ENCODE measurements at regions not wholly inside any gene's neighbourhood (a gene's known extent, or its start where the extent isn't known, plus 50 kb on each side); places are given as distances from the start of the nearest gene placed in this dataset.

DNA sequence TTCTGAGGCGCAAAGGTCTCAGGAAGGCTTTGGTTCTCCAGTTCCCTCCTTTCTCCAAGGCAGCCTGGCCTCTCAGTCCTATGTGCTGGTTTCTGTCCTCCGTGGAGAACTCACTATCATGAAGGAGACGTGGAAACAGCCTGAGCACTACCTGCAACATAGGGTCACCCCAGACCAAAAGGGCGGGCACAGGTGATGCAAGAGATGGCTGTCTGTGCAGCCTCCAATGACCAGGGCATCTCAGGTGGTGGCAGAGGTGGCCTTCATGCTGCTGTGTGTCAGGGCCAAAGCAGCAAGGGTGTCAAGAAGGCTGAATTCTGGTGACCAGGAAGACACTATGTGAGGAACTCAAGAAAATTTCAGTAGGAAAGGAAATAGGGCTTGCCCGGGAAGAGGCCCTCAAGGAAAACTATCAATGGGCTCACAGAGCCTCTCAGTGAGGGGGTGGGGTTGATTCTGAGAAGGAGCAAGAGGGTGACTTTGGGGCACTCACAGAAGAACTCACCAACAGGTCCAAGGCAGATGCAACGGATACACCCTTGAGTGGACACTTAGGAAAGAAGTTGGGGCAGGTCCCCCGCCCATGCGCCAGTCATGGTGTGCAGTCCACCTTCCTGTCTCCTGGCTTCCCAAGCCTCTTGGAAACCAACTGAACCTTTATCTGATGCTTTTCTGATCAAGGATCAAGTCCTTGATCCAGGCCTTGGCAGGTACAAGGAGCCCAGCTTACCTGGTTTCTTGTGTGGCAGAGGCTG lies 212.3 kb upstream of the B3GAT1 start:
- DNase-seq, result no peak

DNA sequence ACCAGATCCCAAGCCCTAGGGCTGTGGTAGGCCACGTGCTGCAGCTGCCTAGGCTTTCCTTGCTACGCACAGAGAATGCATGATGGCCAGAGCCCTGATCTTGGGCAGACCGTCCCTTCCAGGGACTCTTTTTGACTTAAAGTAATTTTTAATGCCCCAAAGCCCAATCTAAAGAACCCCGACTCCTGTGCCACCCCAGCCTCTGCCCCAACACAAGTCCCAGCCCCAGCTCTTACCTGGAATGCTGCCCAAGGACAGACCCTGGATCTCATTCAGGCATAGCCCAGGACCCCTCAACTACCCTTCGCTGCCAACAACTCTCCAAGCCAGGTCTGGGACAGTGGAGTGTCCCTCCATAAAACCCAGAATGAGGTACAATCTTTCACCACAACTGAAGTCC lies 211.7 kb upstream of the B3GAT1 start:
- no peak for DNase-seq

DNA sequence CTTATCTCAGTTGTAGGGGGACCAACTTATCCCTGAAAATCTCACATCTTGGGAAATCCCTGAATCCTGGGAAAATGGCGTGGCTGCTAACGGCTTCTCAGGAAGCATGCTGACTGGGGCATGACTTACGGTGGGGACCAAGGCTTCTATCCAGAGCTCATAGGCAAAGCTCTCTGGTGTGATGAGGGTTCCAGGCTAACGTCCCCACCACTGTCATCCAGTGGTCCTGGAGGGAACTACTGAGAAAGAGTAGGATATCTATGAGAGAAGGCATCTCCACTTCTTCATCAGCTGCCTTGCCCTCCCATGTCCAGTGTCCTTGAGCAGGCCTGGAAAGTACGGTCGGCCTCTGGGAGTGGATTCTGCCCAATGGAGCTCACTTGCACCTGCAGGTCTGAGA lies 210.4 kb upstream of the B3GAT1 start:
- no peak for DNase-seq

DNA sequence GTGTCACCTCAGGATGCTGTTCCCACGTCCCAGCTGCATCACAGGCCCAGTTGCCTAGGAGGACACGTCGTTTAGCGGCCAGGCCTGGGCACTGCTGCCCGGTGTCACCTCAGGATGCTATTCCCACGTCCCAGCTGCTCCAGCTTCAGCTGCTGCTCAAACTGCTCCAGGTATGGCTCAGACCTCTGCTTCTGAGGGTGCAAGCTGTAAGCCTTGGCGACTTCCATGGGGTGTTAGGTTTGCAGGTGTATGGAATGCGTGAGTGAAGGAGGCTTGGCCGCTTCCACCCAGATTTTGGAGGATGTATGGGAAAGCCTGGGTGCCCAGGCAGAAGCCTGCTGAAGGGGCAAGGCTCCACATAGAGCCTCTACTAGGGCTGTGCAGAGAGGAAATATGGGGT lies 205.3 kb upstream of the B3GAT1 start:
- no peak for DNase-seq

DNA sequence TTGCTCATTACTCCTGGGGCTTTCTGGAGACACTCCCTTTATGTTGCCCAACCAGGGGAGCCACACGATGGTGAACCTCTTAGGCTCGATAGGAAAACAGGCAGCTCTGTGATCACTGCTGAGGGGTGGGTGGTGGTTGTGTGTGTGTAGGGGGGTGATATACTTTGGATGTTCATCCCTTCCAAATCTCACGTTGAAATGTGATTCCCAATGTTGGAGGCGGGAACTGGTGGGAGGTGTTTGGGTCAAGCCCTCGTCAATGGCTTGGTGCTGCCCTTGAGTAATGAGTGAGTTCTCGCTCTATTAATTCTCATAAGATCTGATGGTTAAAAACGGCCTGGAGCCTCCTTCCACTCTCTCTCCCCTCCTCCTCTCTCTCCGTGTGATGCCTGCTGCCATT lies 204.0 kb upstream of the B3GAT1 start:
- no peak for DNase-seq

DNA sequence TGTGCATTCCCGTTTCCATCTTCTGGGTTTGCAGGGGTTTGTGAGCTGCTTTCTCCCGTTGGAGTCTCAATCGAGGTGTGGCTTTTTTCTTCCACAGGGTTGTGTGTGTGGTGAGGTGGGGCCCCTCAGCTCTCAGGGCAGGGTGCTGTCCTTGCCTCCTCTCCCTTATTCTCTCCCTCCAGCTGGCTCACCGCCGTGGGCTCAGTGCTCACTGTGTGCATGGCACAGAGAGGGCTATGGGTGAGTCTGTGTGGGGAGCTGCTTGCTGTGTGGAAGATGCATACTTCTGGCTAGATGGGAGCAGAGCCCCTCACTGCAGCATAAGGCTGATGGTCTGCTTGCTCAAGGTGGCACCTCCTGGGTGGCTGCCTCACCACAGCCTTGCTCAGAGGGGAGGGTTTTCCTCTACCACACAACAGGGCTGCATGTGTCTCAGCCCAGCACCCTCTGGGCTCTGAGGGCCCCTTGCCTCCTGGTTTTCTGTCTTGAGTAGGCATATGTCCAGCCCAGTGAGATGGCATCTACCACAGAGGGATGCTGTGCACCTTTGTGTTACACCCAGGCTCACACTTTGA lies 203.1 kb upstream of the B3GAT1 start:
- DNase-seq, result no peak

DNA sequence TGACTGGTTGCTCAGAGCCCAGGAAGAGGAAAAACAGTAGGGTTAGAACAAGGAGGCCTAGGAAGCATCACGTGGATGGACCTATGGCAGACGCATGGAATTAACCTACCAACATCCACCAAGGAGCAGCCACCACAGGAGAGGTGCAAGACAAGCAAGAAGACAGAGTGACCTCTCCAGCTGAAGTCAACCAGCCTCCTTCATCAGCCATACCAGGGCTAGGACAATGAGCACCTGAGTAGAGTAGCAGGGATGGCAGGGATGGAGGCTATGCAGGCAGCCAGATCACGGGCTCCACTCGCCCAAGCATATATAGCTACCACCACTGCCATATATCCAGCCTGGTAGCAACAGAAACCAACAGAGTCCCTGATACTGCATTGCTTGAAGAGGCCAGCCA lies 202.1 kb upstream of the B3GAT1 start:
- DNase-seq, result no peak

DNA sequence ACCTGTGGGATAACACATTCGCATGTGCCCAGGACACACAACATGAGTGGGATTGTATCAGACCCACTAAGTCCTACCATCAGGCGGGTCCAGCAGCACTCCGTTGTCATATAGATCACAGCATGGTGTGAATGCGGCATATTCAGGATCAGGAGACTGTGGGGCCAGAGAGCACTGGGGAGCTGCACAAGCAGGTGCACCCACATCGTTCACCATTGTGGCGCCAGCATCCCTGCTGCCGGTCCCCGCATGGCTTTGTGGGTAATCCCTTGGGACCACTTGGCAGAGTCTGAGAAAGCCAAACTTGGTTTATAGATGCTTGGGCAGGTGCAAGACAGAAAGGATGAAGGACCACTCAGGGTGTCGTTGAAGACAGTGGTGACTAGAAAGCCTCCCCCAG lies 201.6 kb upstream of the B3GAT1 start:
- no peak for DNase-seq

DNA sequence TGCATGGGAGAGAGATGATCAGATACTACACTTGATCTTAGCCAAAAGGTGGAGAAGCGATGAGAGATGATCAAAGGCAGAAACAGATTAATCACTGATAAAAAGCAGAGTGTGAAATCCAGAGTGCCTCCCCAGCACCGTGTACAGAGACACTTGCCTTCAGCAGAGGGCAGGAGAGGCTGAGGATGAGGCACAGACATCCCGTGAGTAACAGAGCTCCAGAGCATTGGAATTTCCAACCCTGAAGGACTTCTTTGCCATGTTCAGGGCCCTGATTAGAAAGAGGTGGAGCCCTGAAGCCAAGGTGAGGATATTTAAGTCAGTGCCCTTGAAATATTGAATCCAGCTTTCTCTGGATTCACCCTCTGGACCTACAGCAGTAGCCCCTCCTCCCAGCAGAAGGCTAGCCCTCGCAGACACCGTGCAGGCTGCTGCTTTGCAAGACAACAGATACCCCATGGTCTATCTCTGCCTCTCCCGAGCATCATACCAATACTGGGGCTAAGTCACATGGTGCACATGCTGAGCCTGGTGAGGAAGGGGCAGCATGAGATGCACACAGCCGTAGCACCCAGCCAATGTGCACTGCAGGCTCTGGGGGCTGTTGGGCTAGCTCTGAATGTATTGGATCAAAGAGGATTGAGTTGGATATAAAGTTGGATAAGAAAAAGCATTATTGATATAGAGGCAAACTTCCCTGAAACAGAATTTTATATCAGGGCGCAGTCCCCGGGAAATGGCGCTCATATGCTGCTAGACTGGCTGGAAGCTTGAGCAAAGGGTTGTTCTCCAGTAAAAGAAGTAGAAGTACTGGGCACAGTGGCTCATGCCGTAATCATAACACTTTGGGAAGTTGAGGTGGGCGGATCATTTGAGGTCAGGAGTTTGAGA lies 200.3 kb upstream of the B3GAT1 start:
- DNase-seq, result no peak

DNA sequence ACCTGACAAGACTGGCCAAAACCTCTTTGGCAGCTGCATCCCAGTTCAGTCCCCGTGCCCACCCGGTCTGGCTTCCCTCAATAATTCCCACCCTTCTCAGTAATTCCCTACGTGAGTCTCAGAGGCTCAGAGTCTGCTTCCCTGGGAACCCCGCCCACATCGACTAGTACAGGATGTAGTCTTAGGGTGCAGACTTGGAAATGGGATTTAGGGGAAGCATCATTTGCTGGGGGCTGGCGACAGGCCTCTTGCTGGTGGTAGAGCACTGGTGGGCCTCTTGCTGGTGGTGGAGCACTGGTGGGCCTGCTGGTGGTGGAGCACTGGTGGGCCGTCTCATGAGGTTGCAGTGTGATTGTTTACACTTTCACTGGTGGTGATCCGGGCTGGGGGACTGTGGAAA lies 199.5 kb upstream of the B3GAT1 start:
- no peak for DNase-seq

DNA sequence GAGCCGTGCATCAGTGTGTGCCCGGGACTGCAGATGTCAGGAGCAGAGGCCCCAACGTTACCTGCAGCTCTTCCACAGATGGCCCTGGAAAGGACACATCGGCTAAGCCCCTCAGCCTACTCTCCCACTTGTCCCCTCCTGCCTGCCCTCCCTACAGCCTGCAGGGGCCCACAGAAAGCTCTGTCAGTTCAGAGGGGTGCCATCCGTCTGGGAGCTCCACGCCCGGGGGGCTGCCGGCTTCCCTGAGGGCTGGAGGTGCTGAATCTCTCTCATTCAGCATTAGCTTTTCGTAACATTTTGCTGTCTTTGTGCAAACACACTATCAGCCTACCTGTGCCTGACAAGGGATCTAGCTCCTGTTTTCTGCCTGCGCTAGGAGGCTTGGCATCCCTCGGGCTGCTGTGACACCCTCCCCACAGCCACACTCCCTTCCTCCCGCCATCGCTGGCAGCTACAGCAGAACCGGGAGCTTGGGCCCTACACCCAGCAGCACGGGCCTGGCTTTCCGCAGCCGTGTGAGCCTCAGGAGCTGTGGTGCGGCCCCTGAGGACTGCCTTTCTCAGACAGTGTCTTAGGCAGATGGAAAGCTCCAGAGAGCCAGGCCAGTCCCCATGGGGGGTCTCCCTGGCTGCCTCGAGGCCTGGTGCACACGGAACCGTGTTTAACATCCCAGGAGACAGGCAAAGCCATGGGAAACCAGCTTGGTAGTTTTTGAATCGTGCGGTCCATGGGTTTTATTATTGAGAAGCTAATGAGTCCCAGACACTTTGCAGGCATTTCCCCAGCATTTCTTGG lies 198.3 kb upstream of the B3GAT1 start:
- no peak for DNase-seq

DNA sequence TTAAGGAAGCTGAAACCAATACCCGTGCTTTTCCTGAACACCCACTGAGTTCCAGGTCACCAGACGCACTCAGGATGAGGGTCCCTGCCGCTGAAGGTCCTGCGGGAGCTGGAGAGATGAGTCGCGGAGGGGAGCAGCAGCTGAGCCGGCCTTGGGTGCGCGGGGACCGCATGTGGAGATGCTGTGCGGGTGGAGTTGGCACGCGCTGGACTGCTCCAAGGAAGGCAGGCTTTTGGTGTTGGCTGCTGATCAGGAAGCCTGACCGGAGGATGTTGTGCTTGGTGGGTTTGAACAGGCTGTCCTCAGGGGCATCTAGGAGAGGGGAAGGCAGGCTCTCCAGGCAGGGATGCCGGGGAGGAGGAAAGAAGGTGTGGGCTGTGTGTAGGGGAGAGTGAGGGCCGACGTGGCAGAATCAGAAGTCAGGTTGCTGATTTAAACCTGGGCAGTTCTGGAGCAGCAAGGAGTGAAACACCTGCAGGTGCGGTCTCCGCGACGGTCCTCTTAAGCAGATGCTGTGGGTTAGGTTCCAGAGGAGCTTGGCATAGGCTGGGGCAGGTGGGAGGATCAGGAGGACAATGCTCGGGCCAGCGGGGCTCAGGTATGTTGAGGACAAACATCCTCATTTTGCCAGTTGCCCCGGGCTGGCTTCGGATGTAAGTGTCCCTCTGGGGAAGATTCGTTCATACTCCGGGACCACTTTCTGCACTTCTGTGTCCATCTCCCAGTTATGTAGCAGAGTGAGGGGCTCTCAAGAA lies 197.5 kb upstream of the B3GAT1 start:
- DNase-seq, result no peak

DNA sequence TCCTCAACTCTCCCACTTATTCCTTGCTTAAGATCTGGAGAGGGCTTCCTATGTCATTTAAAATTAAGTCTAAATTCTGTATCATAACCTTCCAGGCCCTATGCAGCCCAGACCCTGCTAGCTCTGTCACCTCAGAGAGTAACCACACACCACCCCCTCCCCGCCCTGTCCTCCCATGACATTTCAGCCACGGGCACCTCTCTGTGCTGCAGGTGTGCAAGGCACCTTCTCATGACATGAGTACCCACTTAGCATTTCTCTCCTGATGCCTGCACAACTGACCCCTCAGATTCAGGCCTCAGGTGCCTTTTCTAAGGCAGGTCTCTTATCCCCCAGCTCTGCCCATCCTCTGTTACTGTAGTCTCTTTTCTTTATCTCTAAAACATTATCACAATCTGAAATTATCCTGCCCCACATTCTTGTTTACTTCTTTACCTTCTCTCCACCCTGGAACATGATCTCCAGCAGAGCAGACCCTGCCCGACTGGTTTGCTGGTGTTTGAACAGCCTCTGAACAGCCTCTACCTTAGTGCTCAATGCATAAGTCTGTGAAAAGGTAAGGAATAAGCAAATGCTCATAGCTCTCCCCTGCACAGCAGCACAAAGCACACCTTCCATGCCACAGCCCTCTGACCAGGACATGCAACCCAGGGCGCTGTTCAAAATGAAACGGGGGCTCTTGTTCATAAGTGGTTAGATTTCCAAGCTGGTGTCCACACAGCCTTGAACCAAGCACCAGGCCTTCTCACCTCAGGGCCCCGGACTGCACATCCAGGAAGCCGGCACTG lies 196.1 kb upstream of the B3GAT1 start:
- DNase-seq, result no peak

DNA sequence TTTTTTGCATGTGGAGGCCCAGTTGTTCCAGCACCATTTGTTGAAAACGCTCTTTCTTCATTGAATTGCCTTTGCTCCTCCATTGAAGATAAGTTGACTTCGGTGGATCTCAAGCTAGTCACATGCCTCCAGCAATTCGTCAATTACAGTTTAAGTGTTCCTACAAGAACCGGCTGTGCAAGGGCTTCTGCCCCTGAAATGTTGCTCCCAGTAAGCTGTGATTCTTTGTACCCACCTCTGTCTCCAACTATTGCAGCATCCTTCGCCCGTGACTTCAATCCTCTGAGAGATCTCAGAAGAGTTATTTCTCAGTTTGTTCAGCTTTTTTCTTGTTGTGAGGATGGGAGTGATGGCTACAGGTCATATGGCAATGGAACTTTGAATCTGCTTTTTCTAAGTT lies 194.2 kb upstream of the B3GAT1 start:
- DNase-seq, result no peak

DNA sequence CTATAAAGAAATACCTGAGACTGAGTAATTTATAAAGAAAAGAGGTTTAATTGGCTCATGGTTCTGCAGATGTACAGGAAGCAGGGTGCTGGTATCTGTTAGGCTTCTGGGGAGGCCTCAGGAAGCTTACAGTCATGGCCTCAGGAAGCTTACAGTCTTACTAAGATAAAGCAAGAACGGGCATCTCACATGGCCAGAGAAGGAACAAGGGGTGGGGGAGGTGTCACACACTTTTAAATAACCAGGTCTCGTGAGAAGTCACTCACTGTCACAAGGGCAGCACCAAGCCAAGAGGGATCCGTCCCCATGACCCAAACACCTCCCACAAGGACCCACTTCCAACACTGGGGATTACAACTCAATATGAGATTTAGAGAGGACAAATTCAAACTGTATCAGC lies 192.8 kb upstream of the B3GAT1 start:
- DNase-seq, result no peak

DNA sequence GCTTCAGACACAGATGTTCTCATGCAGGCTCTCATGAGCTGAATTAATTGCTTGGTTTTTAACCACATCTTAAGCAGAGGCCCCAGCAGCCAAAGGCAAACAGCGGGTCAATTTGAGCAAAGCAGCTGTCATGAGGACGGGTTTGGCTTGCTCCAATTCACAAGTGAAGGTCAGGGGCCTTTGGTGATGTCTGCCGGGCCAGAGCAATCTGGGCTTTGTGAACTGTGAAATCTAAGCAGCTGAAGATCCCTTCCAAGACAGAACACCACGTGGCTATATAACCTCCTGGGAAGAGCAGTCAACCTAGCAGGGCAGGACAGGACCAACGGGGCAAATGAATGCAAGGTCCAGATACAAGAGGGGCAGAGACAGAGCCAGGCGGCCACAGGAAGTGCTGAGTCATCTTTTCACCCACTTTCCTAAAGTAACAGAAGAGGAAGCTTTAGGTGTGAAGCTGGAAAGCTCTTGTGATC lies 187.3 kb upstream of the B3GAT1 start:
- no peak for DNase-seq

DNA sequence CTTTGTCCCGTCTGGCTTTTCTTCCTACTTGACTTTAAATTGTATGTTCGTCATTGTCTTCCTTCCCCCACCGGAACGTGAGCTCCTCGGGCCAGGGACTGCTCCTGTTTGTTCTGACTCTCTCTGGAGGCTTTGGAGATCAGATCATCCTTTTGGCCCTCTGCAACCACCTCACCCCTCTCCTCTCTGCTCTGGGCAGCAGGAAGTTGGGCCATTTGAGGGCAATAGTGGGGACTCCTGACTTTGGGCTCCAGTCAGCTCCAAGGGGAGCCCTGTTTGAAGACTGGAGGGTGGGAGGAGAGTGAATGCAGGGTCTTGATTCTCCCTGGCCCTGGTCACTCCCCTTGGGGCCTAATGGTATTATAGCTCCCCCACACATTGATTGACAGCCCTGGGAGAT lies 186.3 kb upstream of the B3GAT1 start:
- DNase-seq, result no peak

DNA sequence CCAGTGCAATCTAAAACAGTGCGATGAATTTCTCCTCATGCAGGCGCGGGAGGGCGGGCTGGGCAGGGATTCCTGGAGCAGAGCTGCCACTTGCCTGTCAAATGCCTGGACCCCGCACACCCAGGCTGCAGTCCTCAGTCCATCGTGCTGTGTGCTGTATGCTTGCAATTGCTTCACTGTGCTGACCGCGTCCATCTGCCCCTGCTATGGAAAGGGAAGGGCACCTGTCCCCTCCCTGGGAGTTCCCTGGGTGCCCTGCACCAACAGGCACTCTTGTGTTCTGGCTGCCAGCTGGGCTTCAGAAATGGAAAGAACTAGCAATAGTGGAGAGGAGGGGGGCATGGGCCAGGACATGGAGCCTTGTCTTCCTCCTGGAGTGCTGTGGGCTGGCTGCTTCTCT lies 185.4 kb upstream of the B3GAT1 start:
- no peak for DNase-seq

DNA sequence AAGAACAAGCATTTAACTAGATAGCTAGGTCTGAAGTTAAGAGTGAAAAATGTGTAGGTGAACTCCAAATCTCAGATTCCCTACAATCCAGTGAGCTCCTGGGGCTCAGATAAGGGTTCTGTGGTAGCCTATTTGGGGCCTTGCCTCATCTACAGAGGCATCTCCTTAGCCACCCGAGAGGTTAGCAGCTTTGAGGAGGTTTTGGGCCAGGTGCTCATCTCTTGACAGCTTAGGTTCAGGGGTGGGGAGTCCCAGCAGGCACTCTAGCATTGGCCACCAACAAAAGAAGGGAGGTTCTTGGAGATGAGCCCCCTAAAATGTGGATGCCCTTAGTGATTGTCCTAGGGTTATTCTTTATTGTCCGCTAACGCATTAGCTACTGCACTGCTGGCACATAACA lies 184.4 kb upstream of the B3GAT1 start:
- DNase-seq, result no peak

DNA sequence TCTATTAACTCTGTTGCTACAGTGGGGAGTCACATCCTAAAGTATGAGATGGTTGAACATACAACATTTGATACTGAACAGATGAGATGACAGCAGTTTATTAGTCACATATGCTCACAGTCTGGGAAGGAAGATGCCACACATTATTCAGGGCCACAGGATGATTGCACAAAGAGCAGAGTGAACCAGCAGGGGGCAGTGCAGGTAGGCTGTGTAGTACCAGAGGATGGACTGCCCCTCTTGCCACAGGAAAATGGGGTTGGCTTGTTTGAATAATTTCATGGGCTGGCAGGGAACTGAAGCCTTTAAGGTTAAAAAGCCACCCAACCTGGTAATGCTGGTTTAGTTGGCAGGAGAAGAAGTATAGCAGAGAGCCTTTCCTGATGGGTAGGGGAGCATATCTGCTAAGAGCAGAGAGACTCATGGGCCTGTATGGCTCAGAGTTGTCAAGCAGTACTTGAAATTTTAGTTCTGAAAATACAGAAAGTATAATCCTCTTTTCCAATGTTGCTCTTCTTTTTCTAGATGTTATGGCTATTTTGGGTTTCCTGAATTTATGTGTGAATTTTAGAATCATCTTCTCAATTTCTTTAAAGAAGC lies 180.4 kb upstream of the B3GAT1 start:
- DNase-seq, result no peak

Measured in muscle of arm (tissue), 1 donor.